Dermis blood vessel endothelial cell (primary cell): ENCODE measurements at regions not wholly inside any gene's neighbourhood (a gene's known extent, or its start where the extent isn't known, plus 50 kb on each side); places are given as distances from the start of the nearest gene placed in this dataset.
"Not testable (repeated sequence)": the region's sequence is repeated elsewhere in the genome, so short reads cannot be mapped to it uniquely, and the experiment has no call there.

Experiments used
- DNase-seq: peaks from one replicate; pipeline ENCODE4 v3.0.0; 2010

DNA sequence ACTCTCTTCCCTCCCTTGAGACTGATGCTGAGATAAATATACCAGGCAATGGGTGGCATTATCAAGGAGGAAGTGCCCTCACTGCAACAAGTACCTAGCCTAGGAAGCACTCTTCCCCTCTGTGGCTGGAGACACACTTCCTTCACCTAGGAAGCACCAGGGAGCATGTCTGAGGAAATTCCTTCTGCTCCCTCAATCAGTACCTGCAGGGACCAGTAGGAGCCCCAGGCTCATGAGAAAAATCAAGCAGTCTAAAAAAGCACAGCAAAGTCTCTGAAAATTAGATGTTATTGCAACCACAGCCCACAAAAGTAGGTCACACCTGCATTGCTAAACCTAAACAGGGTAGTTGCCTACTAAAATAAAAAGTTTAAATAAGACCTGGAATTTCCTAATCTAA lies 78.2 kb upstream of the TRPM1 start:
- DNase-seq, result no peak

- DNase-seq, result no peak
Observed at GRCh38 chr15:31193291-31193690, 91.8 kb upstream of the TRPM1 start.

- DNase-seq, result no peak
Observed at GRCh38 chr15:31195871-31196270, 94.3 kb upstream of the TRPM1 start.

DNA sequence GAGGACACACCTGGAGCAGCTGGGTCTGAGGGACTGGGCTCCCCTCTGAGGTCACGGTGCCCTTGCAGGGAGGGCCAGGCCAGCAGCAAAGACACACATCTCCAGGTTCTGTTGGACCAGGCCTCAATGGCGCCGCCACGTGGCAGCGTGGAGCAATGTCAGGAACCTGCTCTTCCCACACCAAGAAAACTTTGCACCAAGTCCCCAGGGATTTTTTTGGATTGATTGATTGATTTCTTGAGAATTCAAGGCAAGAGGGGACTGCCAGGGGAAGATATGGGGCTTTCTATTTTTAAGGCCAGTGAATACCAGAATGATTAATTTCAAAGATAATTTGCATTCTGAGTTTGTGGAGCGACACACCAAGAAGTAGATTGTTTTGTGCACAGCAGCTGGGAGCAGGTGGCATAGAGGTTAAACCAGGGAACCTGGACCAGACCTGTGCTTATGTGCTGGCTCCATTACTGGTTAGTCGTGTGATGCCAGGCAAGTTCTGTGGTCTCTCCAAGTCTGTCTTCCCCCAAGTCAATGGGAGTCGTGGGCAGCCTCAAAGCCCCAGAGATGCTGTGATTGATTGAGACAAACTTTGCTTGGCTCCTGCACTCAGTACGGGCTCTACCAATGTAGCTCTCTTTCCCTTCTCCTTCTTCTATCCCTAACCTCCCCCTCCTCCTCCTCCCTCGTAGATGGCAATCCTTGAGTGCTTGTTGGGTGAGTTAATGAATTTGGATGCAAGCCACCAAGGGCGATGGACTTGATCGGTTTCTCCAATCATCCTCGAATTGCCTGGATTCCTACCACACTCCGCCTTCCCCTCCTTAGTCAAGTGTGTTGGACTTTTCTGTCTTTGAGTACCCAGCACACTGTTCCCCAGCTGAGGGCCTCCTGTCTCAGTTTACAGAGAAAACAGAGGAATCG lies 96.2 kb upstream of the TRPM1 start:
- peak; percentile 70 for DNase-seq

- peak; percentile 62 for DNase-seq
Observed at GRCh38 chr15:31200735-31201151, 99.2 kb upstream of the TRPM1 start.

DNA sequence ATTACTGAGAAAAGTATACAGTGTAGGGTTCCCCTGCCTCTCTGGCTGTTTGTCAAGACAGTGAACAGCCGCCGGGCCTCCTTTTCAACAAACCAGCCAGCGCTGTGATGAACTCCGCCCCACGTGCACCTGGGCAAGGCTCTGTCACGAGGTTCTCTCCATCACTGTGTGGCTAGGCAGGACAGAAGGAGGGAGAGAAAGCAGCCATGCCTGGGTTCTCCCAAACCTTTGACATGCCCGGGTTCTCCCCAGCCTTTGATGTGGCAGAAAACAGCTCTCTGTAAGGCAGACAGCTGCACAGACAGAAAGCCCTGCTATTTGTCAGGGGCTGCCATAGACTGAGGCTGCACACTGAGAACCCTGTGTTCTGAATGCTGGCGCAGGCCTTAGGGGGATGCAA lies 101.4 kb upstream of the TRPM1 start:
- no peak for DNase-seq

- no peak for DNase-seq
Observed at GRCh38 chr15:31203999-31204398, 102.5 kb upstream of the TRPM1 start.

GRCh38 chr15:31206386-31207181 lies 105.1 kb upstream of the TRPM1 start:
- DNase-seq, result no peak

DNA sequence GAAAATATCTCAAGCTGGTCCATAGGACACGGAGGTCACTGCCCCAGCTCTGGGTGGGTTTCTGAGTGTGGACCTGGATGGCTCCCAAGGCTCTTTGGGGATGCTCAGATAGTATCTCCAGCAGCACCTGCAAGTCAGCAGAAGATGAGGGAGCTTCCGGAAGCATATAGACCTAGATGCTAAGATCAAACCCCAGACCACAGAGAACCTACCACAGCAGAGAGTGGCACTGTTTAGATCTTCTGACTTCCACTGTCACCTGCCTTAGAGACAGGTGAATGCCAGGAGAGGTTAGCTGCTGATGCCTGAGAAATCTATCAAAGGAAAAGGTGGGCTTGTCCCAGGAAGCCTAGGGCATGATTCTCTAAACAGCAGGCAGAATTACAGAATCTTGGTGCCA lies 105.7 kb upstream of the TRPM1 start:
- DNase-seq, result no peak

- not testable (repeated sequence) for DNase-seq
Observed at GRCh38 chr15:31207861-31208260, 106.3 kb upstream of the TRPM1 start.

- no peak for DNase-seq
Observed at GRCh38 chr15:31208817-31209216, 107.3 kb upstream of the TRPM1 start.

DNA sequence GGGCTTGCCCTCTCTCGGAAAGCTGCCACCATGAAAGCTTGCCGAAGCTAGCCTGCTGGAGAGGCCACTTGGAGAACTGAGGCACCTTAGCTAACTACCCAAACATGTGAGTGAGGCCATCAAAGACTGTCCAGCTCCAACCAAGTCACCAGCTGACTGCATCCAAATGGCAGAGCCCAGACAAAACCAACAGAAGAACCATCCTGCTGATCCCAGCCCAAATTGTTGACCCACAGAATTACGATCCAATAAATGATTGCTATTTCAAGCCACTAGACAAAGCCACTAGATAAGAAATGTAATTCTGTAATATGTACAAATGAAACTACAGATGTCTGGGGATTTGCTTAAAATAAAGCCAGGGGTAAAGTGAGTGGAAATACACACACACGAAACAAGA lies 109.8 kb upstream of the TRPM1 start:
- no peak for DNase-seq

DNA sequence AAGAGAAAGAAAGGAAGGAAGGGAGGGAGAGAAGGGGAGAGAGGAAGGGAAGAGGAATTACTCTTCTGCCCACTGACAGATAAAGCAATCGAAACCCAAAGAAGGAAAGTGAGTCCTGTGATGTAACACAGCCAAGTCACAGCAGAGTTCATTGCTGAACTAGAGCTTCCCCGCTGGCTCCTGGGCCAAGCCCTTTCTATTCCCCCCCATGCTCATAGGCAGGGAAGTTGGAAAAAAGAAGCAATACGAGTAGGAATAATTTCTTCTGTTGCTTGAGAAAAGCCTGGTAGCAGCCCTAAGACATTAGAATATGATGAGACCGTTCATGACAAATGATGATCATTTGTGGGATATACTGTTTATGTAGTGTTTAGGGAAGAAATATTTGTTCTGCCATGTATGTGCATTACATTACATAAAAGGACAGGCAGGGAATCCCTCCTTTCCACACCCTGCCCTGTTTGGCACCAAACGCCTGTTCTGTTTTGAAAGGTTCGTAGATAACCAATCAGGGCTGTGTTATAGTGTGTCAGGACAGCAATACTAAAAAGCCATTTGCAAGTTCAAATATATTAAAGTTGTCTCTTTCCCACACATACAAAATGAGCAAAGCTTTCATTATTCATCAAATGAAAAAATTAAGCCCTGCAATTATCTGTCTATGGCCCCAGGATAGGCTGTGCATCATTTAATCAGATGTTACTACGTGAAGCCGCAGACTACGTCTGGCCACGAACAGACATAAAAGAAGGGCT lies 111.0 kb upstream of the TRPM1 start:
- no peak for DNase-seq

- DNase-seq, result no peak
Observed at GRCh38 chr15:31214158-31214863, 112.3 kb upstream of the KLF13 start.

DNA sequence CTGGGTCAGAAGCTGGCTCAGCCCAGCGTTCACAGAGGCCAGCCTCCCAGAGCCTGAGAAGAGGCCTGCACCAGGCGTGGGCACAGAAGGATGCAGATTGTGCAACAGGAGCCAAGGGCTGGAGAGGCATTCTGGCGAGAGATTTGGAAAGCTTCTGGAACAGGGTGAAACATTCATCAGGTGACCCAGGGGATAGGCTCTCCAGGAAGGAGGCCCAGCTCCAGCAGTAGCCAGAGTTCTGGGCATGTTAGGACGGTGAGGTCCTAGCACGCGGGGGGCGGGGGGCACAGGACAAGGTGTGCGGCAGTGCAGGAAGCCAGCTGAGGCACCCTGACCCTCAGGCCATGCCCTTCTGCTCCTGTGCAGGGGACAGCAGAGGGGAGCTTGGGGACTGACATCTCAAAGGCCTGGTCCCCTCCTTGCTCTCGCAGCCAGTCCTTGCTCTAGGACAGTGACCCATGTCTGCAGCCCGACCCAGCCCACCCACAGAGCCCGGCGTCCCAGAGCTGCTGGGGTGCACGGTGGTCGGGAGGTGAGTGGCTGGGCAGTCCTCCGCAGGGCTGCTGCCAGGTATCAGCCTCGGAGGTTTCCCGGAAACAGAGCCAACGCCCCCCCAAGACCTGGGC lies 111.7 kb upstream of the KLF13 start:
- DNase-seq, result no peak

- peak; percentile 68 for DNase-seq
Observed at GRCh38 chr15:31215490-31216214, 111.0 kb upstream of the KLF13 start.

GRCh38 chr15:31216215-31216911 lies 110.3 kb upstream of the KLF13 start:
- DNase-seq, result no peak

- no peak for DNase-seq
Observed at GRCh38 chr15:31217067-31217466, 109.6 kb upstream of the KLF13 start.

GRCh38 chr15:31217566-31218270 lies 108.9 kb upstream of the KLF13 start:
- no peak for DNase-seq

DNA sequence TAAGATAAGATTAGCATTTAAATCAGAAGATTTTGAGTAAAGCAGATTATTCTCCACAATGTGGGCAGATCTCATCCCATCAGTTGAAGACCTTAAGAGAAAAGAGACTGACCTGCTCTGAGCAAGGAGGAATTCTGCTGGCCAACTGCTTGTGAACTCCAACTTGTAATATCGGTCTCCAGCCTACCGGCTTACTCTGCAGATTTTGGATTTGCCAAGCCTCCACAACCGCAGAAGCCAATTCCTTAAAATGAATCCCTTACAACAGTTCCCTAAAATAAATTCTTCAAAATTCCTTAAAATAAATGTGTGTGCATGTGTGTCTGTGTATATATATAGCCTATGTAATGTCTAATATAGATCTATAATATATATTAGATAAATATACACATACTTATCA lies 107.4 kb upstream of the KLF13 start:
- DNase-seq, result no peak
